ENCODE measurements at regions not wholly inside any gene's neighbourhood (a gene's known extent, or its start where the extent isn't known, plus 50 kb on each side); places are given as distances from the start of the nearest gene placed in this dataset.
"Not testable (repeated sequence)": the region's sequence is repeated elsewhere in the genome, so short reads cannot be mapped to it uniquely, and the experiment has no call there.

DNA sequence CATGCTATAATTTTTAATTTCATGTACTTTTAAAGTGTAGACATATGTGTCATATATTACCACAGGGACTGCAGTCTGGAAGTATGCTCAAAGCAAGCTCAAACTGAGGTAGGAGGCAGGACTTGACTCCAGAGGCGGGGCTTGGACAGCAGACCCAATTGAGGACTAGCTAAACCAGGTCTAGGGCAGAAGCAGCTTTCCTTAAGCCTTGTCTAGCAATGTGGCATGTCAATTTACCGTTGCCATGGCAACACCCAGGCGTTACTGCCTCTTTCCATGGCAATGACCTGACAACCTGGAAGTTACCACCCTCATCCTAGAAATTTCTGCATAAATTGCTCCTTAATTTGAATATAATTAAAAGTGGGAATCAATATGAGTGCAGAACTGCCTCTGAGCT is 249.2 kb upstream of the CXorf66 start:
- TF ChIP-seq POLR2A (IDR thresholded peaks at IDR 0.05; ENCODE audit: low read length); GATA1 (IDR thresholded peaks at IDR 0.05; ENCODE audit: low read depth, low read length): not testable (repeated sequence)
